BE2C (cell line): ENCODE measurements at regions not wholly inside any gene's neighbourhood (a gene's known extent, or its start where the extent isn't known, plus 50 kb on each side); places are given as distances from the start of the nearest gene placed in this dataset.
A peak's percentile ranks its signal among the peaks of the same experiment; 100 is the strongest.
"Not testable (repeated sequence)": the region's sequence is repeated elsewhere in the genome, so short reads cannot be mapped to it uniquely, and the experiment has no call there.

Experiments used
- DNase-seq: peaks from one replicate; pipeline ENCODE4 v3.0.0-alpha.2; 2020
- H3K27me3 ChIP-seq: fragments of 250-450 bp; sonication (Bioruptor Pico); 2 replicates; pipeline ENCODE4 v1.5.1; 2020; ENCODE audit warnings: mild to moderate bottlenecking
- H3K36me3 ChIP-seq: fragments of 250-450 bp; sonication (Bioruptor Pico); 2 replicates; pipeline ENCODE4 v1.5.1; 2020; ENCODE audit warnings: mild to moderate bottlenecking
- H3K4me1 ChIP-seq: fragments of 250-450 bp; sonication (Bioruptor Pico); 2 replicates; pipeline ENCODE4 v1.5.1; 2020
- H3K4me3 ChIP-seq: 2 replicates; pipeline ENCODE4 v1.5.1; 2011; ENCODE audit warnings: low read depth, low read length
- H3K9me3 ChIP-seq: fragments of 250-450 bp; sonication (Bioruptor Pico); 2 replicates; pipeline ENCODE4 v1.5.1; 2020
- TF ChIP-seq, protein P1 (sequence below): IDR thresholded peaks from 2 replicates; pipeline ENCODE4 v1.5.1; 2012; ENCODE audit warnings: mild to moderate bottlenecking, low read depth, low read length

DNA sequence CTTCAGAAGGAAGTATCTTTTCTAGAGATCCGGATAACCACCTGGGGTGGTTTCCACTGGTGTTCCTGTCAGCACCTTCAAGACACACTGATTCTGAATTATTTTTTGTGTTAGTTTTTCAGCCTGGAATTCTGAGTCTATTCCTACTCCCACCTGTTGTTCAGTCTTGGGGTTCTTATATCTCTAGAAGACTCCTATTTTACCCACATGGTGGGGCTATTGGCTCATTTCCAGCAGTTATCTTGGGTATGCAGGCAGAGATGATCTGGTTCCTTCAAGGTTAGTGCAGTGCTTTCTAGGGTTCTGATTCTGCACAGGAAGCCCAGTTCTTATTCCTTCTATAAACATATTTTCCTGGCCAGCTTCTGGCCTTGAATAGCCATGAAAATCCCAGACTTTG, 175.6 kb upstream of the PDE7B start:
- DNase-seq: peak; percentile 62
- Histone ChIP-seq H3K27me3 (no peaks in the 10 kb centered on the region), H3K4me1 (no peaks in the 10 kb centered on the region; the same call in 1 of the 2 replicates), H3K36me3 (no peaks in the 10 kb centered on the region), H3K4me3 (no peak overlapping the region), H3K9me3 (no peaks in the 10 kb centered on the region)
- TF ChIP-seq, protein P1, sequence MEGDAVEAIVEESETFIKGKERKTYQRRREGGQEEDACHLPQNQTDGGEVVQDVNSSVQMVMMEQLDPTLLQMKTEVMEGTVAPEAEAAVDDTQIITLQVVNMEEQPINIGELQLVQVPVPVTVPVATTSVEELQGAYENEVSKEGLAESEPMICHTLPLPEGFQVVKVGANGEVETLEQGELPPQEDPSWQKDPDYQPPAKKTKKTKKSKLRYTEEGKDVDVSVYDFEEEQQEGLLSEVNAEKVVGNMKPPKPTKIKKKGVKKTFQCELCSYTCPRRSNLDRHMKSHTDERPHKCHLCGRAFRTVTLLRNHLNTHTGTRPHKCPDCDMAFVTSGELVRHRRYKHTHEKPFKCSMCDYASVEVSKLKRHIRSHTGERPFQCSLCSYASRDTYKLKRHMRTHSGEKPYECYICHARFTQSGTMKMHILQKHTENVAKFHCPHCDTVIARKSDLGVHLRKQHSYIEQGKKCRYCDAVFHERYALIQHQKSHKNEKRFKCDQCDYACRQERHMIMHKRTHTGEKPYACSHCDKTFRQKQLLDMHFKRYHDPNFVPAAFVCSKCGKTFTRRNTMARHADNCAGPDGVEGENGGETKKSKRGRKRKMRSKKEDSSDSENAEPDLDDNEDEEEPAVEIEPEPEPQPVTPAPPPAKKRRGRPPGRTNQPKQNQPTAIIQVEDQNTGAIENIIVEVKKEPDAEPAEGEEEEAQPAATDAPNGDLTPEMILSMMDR: peak; percentile 64

DNA sequence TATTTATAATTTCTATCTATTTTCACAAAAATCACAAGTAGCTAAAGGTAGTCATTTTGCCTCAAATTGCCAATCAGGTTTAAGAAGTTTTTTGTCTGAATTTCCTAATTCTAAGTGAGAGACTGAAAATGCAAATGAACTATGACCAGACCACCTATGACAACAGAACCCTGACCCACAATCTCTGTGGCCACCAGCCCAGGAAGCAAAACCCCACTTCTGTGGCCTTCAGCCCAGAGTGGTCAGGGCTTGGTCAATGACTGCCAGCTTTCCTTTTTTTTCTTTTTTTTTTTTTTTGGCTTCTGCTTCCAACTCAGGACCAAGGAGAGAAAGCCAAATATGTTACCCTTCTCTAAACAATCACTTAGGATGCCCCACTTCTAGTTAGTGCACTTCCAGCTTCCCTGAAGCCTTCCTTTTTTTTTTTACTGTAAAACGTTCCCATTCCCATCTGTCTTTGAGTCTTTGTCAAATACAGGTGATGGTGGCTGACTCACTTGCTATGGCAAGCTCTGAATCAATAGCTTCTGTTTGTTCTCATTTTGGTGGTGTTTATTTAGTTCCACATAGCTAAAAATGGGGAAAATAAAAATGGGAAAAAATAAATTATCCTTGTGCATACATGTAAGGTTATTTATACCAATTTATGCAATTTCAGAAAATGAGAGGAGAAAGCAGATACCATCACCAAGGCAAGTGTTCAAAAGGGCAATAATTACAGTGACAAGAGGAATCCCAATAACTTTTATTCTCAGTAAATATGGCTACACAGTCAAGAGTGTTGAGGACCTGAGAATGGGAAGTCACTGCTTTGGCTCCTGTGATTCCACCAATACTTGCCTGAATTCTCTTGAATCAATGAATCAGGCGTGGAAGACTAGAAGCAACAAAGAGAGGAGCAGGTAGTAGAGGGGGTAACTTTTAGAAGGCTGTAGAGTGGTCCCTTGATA, 170.3 kb upstream of the PDE7B start:
- TF ChIP-seq, protein P1: no peak
- H3K36me3 ChIP-seq: no peaks in the 10 kb centered on the region
- H3K4me3 ChIP-seq: no peak overlapping the region
- no peak for DNase-seq
- no peaks in the 10 kb centered on the region for H3K27me3 ChIP-seq
- no peaks in the 10 kb centered on the region for H3K9me3 ChIP-seq
- H3K4me1 ChIP-seq: no peaks in the 10 kb centered on the region

DNA sequence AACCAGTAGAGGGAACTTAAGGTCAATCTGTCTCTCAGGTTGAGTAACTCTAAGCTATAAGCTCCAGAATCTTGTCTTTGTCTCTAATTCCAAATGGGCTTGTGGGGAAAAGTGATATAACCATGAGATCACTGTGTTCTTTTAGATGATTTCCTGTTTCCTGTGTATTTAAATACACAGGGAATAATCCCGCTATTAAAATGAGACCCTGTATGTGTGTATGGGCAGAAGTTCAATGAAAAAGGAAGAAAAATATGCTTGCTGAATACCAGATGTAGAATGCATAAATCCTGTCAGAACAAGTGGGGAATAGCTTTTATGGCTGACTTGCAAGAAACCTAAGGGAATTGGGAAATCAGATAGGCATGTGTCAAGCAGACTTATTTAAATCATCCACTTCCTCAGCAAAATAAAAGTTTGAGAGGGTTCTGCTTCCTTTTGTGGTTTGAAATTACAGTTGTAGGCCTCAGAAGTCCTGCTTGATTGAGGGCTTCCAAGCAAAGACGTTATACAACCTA, 164.7 kb upstream of the PDE7B start:
- TF ChIP-seq, protein P1: no peak
- DNase-seq: no peak
- no peaks in the 10 kb centered on the region for H3K36me3 ChIP-seq
- H3K4me1 ChIP-seq: no peaks in the 10 kb centered on the region
- no peaks in the 10 kb centered on the region for H3K9me3 ChIP-seq
- H3K4me3 ChIP-seq: no peak overlapping the region
- no peaks in the 10 kb centered on the region for H3K27me3 ChIP-seq

DNA sequence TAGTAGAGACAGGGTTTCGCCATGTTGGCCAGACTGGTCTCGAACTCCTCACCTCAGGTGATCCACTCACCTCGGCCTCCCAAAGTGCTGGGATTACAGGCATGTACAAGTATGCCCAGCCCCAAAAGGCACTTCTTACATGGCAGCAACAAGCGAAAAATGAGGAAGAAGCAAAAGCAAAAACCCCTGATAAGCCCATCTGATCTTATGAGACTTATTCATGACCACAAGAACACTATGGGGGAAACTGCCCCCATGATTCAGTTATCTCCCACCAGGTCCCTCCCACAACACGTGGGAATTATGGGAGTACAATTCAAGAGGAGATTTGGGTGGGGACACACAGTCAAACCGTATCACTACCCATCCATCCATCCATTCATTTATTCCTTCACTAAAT, 163.0 kb upstream of the PDE7B start:
- not testable (repeated sequence) for DNase-seq, H3K4me3 ChIP-seq, H3K9me3 ChIP-seq, H3K36me3 ChIP-seq, H3K4me1 ChIP-seq, H3K27me3 ChIP-seq

DNA sequence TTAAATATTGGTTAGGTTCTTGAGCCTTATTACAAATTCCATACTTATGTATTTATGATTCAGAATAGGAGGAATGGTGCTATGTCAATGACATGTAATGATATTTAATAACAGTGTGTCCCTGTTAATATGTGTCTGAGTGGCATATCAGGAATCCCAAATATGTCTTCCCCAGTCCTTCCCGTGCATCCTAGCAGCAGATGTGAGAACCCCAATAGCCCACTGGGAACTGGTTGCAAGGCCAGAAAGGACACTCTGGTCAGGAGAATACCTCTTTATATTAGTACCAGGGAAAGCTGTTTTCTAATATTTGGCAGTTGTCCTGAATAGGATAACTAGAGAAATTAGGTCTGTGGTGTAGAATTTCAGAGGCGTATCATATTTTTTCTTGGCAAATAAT, 159.1 kb upstream of the PDE7B start:
- no peak for DNase-seq
- no peak overlapping the region for H3K4me3 ChIP-seq
- no peaks in the 10 kb centered on the region for H3K27me3 ChIP-seq
- TF ChIP-seq, protein P1: no peak
- H3K36me3 ChIP-seq: no peaks in the 10 kb centered on the region
- no peaks in the 10 kb centered on the region for H3K4me1 ChIP-seq
- H3K9me3 ChIP-seq: no peaks in the 10 kb centered on the region

DNA sequence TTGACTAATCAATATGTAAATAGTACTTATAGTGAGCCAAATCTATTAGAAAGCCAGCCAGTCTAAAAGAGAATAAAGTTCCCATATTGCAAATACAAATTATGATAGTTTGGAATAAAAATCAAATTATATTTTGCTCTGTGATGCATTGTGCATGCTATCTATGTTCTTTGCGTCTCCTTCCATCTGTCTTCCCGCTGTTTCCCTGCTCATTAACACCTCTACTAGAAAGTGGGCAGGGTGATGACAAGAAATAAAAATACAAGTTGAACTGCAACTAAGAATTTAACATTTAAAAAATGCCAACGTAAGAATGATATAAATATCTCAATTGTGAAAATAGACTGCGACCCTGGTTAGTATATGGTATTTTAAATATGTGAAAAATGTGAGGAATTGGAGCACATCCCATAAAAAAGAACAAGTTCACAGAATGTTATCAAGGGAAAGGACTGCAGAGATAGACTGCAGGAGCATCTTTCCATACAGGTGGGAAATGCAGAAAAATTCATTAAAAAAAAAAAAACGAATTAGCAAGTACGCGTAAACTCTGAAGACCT, 157.6 kb upstream of the PDE7B start:
- DNase-seq: no peak
- Histone ChIP-seq H3K27me3 (no peaks in the 10 kb centered on the region), H3K36me3 (no peaks in the 10 kb centered on the region), H3K9me3 (no peaks in the 10 kb centered on the region), H3K4me1 (no peaks in the 10 kb centered on the region), H3K4me3 (no peak overlapping the region)
- TF ChIP-seq, protein P1: no peak
